ENCODE measurements at regions not wholly inside any gene's neighbourhood (a gene's known extent, or its start where the extent isn't known, plus 50 kb on each side); places are given as distances from the start of the nearest gene placed in this dataset.

DNA sequence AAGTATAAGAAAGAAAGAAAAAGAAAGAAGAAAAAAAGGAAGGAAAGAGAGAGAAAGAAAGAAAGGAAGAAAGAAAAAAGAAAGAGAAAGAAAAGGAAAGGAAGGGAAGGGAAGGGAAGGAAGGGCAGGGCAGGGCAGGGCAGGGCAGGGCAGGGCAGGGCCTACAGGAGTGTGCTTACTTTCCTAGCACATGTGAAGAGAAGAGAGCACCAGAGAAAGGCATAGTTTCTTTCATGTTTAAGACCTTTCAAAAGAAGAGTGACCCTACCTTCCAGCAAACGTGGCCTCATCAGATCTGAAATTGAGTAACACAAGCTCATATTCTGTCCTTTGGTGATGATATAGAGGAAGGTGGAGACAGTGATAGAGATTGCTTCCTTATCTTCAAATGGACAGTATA, 899.3 kb upstream of the RAG2 start:
- Histone ChIP-seq H3K27ac (replicated peaks) (no peak overlapping the region), H3K36me3 (no peaks in the 10 kb centered on the region), H3K4me3 (no peak overlapping the region), H3K4me1 (no peaks in the 10 kb centered on the region), H3K9me3 (replicated peaks) (peaks cover 7% of the 10 kb centered on the region), H3K27me3 (ENCODE audit: low read depth) (no peaks in the 10 kb centered on the region)
- intact Hi-C loops (cut with micrococcal nuclease), result no loop called here
- TF ChIP-seq, protein P1, sequence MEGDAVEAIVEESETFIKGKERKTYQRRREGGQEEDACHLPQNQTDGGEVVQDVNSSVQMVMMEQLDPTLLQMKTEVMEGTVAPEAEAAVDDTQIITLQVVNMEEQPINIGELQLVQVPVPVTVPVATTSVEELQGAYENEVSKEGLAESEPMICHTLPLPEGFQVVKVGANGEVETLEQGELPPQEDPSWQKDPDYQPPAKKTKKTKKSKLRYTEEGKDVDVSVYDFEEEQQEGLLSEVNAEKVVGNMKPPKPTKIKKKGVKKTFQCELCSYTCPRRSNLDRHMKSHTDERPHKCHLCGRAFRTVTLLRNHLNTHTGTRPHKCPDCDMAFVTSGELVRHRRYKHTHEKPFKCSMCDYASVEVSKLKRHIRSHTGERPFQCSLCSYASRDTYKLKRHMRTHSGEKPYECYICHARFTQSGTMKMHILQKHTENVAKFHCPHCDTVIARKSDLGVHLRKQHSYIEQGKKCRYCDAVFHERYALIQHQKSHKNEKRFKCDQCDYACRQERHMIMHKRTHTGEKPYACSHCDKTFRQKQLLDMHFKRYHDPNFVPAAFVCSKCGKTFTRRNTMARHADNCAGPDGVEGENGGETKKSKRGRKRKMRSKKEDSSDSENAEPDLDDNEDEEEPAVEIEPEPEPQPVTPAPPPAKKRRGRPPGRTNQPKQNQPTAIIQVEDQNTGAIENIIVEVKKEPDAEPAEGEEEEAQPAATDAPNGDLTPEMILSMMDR (IDR thresholded peaks at IDR 0.05; ENCODE audit: borderline replicate concordance), result no peak
- no peak for DNase-seq

DNA sequence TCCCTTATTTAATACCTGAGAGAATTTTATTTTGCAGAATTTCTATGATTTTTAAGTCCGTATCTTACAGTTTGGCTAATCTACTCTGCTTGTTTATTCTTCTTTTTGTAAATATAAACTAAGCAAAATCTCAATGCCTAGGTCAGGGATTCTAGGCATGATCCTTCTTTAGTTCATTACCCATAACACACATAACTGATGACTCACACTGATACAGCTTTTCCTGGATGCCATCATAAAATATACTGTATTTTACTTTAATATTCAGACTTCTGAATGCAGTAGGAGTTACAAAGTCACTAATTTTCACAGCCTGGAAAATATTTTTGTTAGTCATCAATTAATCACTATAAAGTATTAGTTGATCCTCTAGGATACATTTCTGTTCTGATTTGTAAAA, 898.2 kb upstream of the RAG2 start:
- no peaks in the 10 kb centered on the region for H3K36me3 ChIP-seq
- no peak for DNase-seq
- H3K27me3 ChIP-seq (ENCODE audit: low read depth), result no peaks in the 10 kb centered on the region
- no peak overlapping the region for H3K4me3 ChIP-seq
- H3K9me3 ChIP-seq (replicated peaks), result peaks cover 7% of the 10 kb centered on the region
- intact Hi-C loops (cut with micrococcal nuclease), result no loop called here
- H3K27ac ChIP-seq (replicated peaks), result no peak overlapping the region
- TF ChIP-seq, protein P1 (IDR thresholded peaks at IDR 0.05; ENCODE audit: borderline replicate concordance), result no peak
- no peaks in the 10 kb centered on the region for H3K4me1 ChIP-seq

DNA sequence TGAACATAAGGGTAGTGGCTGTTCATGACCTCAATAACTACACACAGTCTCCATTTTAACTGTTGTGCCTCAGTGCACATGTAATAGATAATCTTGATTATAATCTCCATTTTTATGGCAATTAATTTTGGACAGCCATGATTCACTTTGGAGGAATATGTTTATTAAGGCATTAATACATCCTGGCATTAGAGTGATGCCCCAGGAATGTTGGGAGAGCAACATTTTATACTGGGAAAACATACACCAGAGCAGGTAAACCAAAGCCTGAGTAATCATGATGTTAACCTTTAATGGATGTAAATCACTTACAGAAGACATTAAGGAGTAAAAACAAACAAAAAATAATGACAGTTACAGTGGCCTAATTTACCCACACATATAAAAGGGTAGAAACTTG, 886.3 kb upstream of the RAG2 start:
- Histone ChIP-seq H3K4me1 (no peaks in the 10 kb centered on the region), H3K4me3 (no peak overlapping the region), H3K27ac (replicated peaks) (no peak overlapping the region), H3K27me3 (ENCODE audit: low read depth) (no peaks in the 10 kb centered on the region), H3K9me3 (replicated peaks) (no peaks in the 10 kb centered on the region), H3K36me3 (no peaks in the 10 kb centered on the region)
- intact Hi-C loops (cut with micrococcal nuclease), result no loop called here
- no peak for DNase-seq
- TF ChIP-seq, protein P1 (IDR thresholded peaks at IDR 0.05; ENCODE audit: borderline replicate concordance), result no peak

DNA sequence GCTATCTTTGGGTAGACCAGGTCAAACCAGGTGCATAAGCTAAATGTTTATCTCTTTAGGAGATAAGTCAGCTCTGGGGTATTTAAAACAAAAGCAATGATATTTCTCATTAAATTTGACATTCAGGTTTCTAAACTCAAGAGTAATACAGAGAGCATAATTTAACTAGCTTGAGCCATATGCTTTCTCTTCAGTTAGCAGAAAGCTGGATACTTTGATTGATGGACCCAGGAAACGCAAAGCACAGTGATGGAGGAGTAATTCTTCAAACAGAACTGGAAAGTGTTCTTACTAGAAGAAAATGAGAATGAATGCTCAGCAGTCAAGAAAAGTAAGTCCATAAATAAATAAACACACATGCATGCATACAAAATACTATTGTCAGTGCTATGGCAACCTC, 885.7 kb upstream of the RAG2 start:
- intact Hi-C loops (cut with micrococcal nuclease), result no loop called here
- H3K27me3 ChIP-seq (ENCODE audit: low read depth), result no peaks in the 10 kb centered on the region
- no peaks in the 10 kb centered on the region for H3K9me3 ChIP-seq (replicated peaks)
- no peak overlapping the region for H3K4me3 ChIP-seq
- H3K36me3 ChIP-seq, result no peaks in the 10 kb centered on the region
- TF ChIP-seq, protein P1 (IDR thresholded peaks at IDR 0.05; ENCODE audit: borderline replicate concordance), result no peak
- no peaks in the 10 kb centered on the region for H3K4me1 ChIP-seq
- no peak overlapping the region for H3K27ac ChIP-seq (replicated peaks)
- DNase-seq, result no peak

DNA sequence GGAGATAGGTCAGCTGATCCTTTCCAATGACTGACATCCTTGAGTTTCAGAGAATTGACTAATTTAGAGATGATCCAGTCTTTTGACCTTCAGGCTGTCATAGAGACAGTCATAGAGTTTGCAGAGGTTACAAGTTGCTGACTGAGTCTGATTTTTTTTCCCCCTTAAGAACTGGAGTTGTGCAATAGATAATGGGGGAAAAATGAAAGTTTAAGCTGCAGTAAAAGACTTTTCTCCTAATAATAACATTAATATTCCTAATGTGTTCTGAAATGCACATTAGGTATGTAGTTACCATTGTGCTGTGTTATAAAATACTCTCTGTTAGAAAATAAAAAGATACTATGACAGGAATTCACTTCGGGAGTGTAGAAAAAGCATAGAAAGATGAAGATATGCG, 876.9 kb upstream of the RAG2 start:
- no peak overlapping the region for H3K27ac ChIP-seq (replicated peaks)
- intact Hi-C loops (cut with micrococcal nuclease), result no loop called here
- no peaks in the 10 kb centered on the region for H3K4me1 ChIP-seq

More for the DNA sequence above, 876.9 kb upstream of the RAG2 start:
- no peak for DNase-seq
- Histone ChIP-seq H3K36me3 (no peaks in the 10 kb centered on the region), H3K27me3 (ENCODE audit: low read depth) (no peaks in the 10 kb centered on the region), H3K9me3 (replicated peaks) (peaks cover 6% of the 10 kb centered on the region), H3K4me3 (no peak overlapping the region)
- TF ChIP-seq, protein P1 (IDR thresholded peaks at IDR 0.05; ENCODE audit: borderline replicate concordance), result no peak

All from left ventricle myocardium inferior (tissue), 1 donor.